KMS-11 (cell line): ENCODE measurements at regions not wholly inside any gene's neighbourhood (a gene's known extent, or its start where the extent isn't known, plus 50 kb on each side); places are given as distances from the start of the nearest gene placed in this dataset.
A peak's percentile ranks its signal among the peaks of the same experiment; 100 is the strongest.

Experiments
- H2AFZ ChIP-seq: fragments of 200-600 bp; sonication (generic); 2 replicates; pipeline ENCODE4 v1.6.1; 2016; ENCODE audit warnings: antibody characterized with exemption, mixed run types, low read depth
- H3K27ac ChIP-seq: fragments of 200-600 bp; sonication (generic); 2 replicates; pipeline ENCODE4 v1.6.1; 2016; ENCODE audit warnings: mild to moderate bottlenecking, mixed run types
- H3K27me3 ChIP-seq: fragments of 200-600 bp; sonication (generic); 2 replicates; pipeline ENCODE4 v1.6.1; 2017; ENCODE audit warnings: mild to moderate bottlenecking, low read depth, mixed run types, moderate library complexity; ENCODE audit not compliant: insufficient read depth
- H3K36me3 ChIP-seq: fragments of 200-600 bp; sonication (generic); 2 replicates; pipeline ENCODE4 v1.6.1; 2017; ENCODE audit warnings: mild to moderate bottlenecking, mixed run types; ENCODE audit not compliant: insufficient read depth
- H3K4me1 ChIP-seq: fragments of 200-600 bp; sonication (generic); 2 replicates; pipeline ENCODE4 v1.6.1; 2016; ENCODE audit warnings: mild to moderate bottlenecking, low read depth, mixed run types; ENCODE audit not compliant: poor library complexity, severe bottlenecking
- H3K4me2 ChIP-seq: fragments of 200-600 bp; sonication (generic); 2 replicates; pipeline ENCODE4 v1.7.0; 2016; ENCODE audit warnings: mild to moderate bottlenecking, mixed run types
- H3K4me3 ChIP-seq: fragments of 200-600 bp; sonication (generic); IDR thresholded peaks from 2 replicates; pipeline ENCODE4 v1.6.1; 2017; ENCODE audit warnings: low read depth, low read length, mixed read lengths; ENCODE audit not compliant: insufficient read depth
- H3K79me2 ChIP-seq: fragments of 200-600 bp; sonication (generic); 2 replicates; pipeline ENCODE4 v1.6.1; 2016; ENCODE audit warnings: low read depth, mixed run types; ENCODE audit not compliant: insufficient read depth
- H3K9ac ChIP-seq: fragments of 200-600 bp; sonication (generic); 2 replicates; pipeline ENCODE4 v1.6.1; 2016; ENCODE audit warnings: mild to moderate bottlenecking, mixed run types
- H4K20me1 ChIP-seq: fragments of 200-600 bp; sonication (generic); 2 replicates; pipeline ENCODE4 v1.6.1; 2016; ENCODE audit warnings: mild to moderate bottlenecking, mixed run types; ENCODE audit not compliant: insufficient read depth
- TF ChIP-seq, protein P1 (sequence below): fragments of 200-600 bp; sonication (generic); conservative IDR thresholded peaks from 2 replicates; pipeline ENCODE4 v1.6.1; 2017; ENCODE audit warnings: low read depth, mild to moderate bottlenecking, antibody characterized with exemption, low read length, moderate library complexity, mixed read lengths

GRCh38 chr18:56245866-56246580, 392.4 kb downstream of the TXNL1 start:
- Histone ChIP-seq H2AFZ (no peak overlapping the region), H3K9ac (no peak overlapping the region), H3K4me2 (no peak overlapping the region), H4K20me1 (no peaks in the 10 kb centered on the region), H3K79me2 (no peaks in the 10 kb centered on the region), H3K4me1 (peaks cover 3% of the 10 kb centered on the region), H3K27ac (no peak overlapping the region), H3K27me3 (no peaks in the 10 kb centered on the region), H3K36me3 (no peaks in the 10 kb centered on the region), H3K4me3 (no peak overlapping the region)
- TF ChIP-seq, protein P1, sequence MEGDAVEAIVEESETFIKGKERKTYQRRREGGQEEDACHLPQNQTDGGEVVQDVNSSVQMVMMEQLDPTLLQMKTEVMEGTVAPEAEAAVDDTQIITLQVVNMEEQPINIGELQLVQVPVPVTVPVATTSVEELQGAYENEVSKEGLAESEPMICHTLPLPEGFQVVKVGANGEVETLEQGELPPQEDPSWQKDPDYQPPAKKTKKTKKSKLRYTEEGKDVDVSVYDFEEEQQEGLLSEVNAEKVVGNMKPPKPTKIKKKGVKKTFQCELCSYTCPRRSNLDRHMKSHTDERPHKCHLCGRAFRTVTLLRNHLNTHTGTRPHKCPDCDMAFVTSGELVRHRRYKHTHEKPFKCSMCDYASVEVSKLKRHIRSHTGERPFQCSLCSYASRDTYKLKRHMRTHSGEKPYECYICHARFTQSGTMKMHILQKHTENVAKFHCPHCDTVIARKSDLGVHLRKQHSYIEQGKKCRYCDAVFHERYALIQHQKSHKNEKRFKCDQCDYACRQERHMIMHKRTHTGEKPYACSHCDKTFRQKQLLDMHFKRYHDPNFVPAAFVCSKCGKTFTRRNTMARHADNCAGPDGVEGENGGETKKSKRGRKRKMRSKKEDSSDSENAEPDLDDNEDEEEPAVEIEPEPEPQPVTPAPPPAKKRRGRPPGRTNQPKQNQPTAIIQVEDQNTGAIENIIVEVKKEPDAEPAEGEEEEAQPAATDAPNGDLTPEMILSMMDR: no peak

GRCh38 chr18:56240405-56240804, 398.0 kb downstream of the TXNL1 start:
- Histone ChIP-seq H4K20me1 (no peaks in the 10 kb centered on the region), H3K4me2 (no peak overlapping the region), H3K4me1 (no peaks in the 10 kb centered on the region), H2AFZ (no peak overlapping the region), H3K36me3 (no peaks in the 10 kb centered on the region), H3K79me2 (no peaks in the 10 kb centered on the region), H3K4me3 (no peak overlapping the region), H3K27ac (no peak overlapping the region), H3K27me3 (no peaks in the 10 kb centered on the region), H3K9ac (no peak overlapping the region)
- TF ChIP-seq, protein P1: no peak

DNA sequence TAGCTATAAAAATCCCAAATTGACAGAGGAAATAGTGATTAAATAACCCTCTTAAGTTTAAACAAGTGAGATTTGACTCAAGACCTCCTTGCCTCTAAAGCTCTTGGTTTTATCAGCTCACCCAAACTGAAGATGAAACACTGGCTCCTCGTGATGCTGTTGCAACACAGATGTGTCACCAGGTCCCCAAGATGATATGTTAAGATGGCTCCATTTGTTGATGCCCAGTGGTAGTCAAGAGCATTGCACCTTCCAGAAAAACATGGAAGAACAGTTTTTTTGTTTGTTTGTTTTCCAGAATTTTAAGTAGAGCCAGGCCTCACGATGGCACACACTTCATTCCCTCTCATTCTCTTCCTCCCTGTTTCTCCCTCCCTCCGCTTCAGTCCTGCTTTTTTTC, 399.8 kb downstream of the TXNL1 start:
- H2AFZ ChIP-seq: no peak overlapping the region
- no peaks in the 10 kb centered on the region for H3K36me3 ChIP-seq
- TF ChIP-seq, protein P1: 0 out of 2 replicates have a peak, but pooled peaks have one; percentile 18
- no peaks in the 10 kb centered on the region for H3K4me1 ChIP-seq
- H3K27ac ChIP-seq: no peak overlapping the region
- no peak overlapping the region for H3K9ac ChIP-seq
- no peaks in the 10 kb centered on the region for H3K79me2 ChIP-seq
- H3K4me2 ChIP-seq: no peak overlapping the region
- H3K4me3 ChIP-seq: no peak overlapping the region
- no peaks in the 10 kb centered on the region for H4K20me1 ChIP-seq
- H3K27me3 ChIP-seq: no peaks in the 10 kb centered on the region

DNA sequence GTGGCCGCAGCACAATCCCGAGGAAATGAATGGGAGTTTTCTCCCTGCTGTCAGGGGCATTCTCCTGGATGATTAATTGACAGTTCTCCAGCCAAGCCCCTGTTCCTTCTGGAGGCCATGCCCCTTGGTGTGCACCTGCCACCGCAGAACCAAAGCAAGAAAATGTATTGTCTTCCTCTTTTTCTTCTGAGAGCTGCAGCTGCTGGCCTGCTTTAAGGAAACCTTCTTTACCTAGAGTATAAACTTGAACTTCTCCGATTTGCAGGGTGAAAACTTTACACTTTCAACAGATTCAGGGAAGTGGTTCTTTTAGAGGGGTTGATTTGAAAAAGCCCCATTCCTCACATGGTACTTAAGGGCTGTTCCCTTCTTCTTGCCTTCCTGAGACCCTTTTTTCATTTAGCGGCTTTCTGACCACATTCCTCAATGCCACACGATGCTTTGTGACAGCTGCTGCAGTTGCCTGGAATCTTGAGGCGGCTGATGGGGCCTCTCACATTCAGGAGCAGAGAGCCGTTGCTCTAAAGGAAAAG, 402.8 kb downstream of the TXNL1 start:
- no peaks in the 10 kb centered on the region for H4K20me1 ChIP-seq
- TF ChIP-seq, protein P1: no peak
- no peaks in the 10 kb centered on the region for H3K4me1 ChIP-seq
- H3K4me2 ChIP-seq: no peak overlapping the region
- no peaks in the 10 kb centered on the region for H3K36me3 ChIP-seq
- no peak overlapping the region for H3K9ac ChIP-seq
- no peak overlapping the region for H2AFZ ChIP-seq
- H3K27me3 ChIP-seq: no peaks in the 10 kb centered on the region
- no peaks in the 10 kb centered on the region for H3K79me2 ChIP-seq
- H3K27ac ChIP-seq: no peak overlapping the region
- no peak overlapping the region for H3K4me3 ChIP-seq
